Astrocyte (in vitro differentiated cells and primary cell): ENCODE measurements at regions not wholly inside any gene's neighbourhood (a gene's known extent, or its start where the extent isn't known, plus 50 kb on each side); places are given as distances from the start of the nearest gene placed in this dataset.

Experiments used
- EZH2 ChIP-seq: IDR thresholded peaks from 2 replicates; pipeline ENCODE4 v1.6.1; 2012; ENCODE audit warnings: mild to moderate bottlenecking, low read length, inconsistent platforms; ENCODE audit not compliant: insufficient read depth
- TF ChIP-seq, protein P1 (sequence below): IDR thresholded peaks from 2 replicates; pipeline ENCODE4 v1.5.1; 2011; ENCODE audit warnings: low read depth, mild to moderate bottlenecking, inconsistent platforms, low read length, moderate library complexity; ENCODE audit not compliant: insufficient read depth

DNA sequence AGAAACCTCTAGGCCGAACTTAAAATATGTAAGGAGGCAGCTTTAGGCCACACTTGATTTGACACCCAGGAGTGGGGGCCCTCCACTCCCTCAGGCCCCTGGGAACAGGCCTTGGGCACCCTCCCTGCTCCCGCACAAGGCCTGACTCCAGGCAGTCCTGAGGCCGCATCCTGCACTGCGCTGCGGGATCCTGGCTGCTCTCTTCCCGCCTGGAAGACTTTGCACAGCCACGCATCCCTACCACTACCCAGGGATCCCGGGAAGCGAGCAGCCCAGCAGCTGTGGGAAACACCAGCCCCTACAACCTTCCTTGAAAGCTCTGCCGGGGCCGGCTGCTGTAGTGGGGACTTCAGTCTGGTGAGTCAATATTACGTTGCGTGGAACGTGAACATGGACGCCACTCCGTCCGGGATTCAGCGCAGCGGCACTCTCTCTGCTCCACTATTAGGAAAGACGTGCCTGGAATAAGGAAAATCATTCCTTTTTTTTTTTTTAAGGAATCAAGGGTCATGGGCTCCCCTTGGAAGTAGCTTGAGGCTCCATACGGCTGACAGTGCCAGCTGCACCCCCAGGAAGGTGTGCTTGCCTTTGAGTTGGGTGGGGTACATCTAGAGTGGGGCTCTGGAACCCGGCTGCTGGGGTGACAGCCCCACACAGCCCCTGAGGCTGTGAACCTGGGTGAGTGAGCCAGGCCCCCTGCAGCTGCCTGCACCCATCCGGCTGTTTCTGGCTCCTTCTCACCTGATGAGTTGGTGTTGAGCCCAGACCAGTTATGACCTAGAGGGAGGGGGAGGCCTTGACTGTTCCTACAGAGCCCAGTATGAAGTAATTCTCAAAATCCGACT lies 119.2 kb upstream of the TMEM18 start:
- TF ChIP-seq, protein P1, sequence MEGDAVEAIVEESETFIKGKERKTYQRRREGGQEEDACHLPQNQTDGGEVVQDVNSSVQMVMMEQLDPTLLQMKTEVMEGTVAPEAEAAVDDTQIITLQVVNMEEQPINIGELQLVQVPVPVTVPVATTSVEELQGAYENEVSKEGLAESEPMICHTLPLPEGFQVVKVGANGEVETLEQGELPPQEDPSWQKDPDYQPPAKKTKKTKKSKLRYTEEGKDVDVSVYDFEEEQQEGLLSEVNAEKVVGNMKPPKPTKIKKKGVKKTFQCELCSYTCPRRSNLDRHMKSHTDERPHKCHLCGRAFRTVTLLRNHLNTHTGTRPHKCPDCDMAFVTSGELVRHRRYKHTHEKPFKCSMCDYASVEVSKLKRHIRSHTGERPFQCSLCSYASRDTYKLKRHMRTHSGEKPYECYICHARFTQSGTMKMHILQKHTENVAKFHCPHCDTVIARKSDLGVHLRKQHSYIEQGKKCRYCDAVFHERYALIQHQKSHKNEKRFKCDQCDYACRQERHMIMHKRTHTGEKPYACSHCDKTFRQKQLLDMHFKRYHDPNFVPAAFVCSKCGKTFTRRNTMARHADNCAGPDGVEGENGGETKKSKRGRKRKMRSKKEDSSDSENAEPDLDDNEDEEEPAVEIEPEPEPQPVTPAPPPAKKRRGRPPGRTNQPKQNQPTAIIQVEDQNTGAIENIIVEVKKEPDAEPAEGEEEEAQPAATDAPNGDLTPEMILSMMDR: no peak
- TF ChIP-seq EZH2: no peak
